Caco-2 (cell line): ENCODE measurements at regions not wholly inside any gene's neighbourhood (a gene's known extent, or its start where the extent isn't known, plus 50 kb on each side); places are given as distances from the start of the nearest gene placed in this dataset.

Source experiments
- BruUV-seq: library from RNA; stranded (reverse); fragments of 400-500 nt; replicated peaks from 2 replicates; lab custom pipeline; 2021; lab: Mats Ljungman, UMichigan
- CTCF ChIA-PET: fragments of 300-600 bp; sonication (Branson Sonifier 250); formaldehyde crosslinking; loops from one replicate; lab custom pipeline; 2022; ENCODE audit warnings: antibody characterized with exemption; lab: Charles Lee
- POLR2A ChIA-PET: fragments of 300-600 bp; sonication (Branson Sonifier 250); formaldehyde crosslinking; loops from one replicate; lab custom pipeline; 2022; ENCODE audit warnings: antibody characterized with exemption; lab: Charles Lee
- DNase-seq, 2 experiments: peaks; one replicate each; pipeline versions ENCODE4 v3.0.0 to v3.0.0-alpha.2; 2020 to 2022
- H3K27me3 ChIP-seq: replicated peaks from 2 replicates; pipeline ENCODE4 v1.6.0; 2011; ENCODE audit warnings: low read length; ENCODE audit not compliant: control insufficient read depth, insufficient read depth
- H3K36me3 ChIP-seq: 2 replicates; pipeline ENCODE4 v1.5.1; 2011; ENCODE audit warnings: low read length; ENCODE audit not compliant: control insufficient read depth, insufficient read depth
- H3K4me1 ChIP-seq: fragments of 250-450 bp; sonication (Bioruptor Pico); 2 replicates; pipeline ENCODE4 v1.5.1; 2020; ENCODE audit warnings: mild to moderate bottlenecking
- H3K4me3 ChIP-seq: 2 replicates; pipeline ENCODE4 v1.5.1; 2011; ENCODE audit warnings: low read depth, mild to moderate bottlenecking, control low read depth, low read length
- H3K9me3 ChIP-seq: fragments of 250-450 bp; sonication (Bioruptor Pico); 2 replicates; pipeline ENCODE4 v1.5.1; 2020; ENCODE audit warnings: mild to moderate bottlenecking, moderate library complexity
- H3K27ac Mint-ChIP-seq: one replicate; pipeline ENCODE4 v1.8.0; 2022; ENCODE audit warnings: mixed read lengths; ENCODE audit not compliant: unreplicated experiment
- H3K27me3 Mint-ChIP-seq: one replicate; pipeline ENCODE4 v1.8.0; 2022; ENCODE audit warnings: mixed read lengths; ENCODE audit not compliant: insufficient read depth, unreplicated experiment
- H3K36me3 Mint-ChIP-seq: one replicate; pipeline ENCODE4 v1.8.0; 2022; ENCODE audit warnings: mild to moderate bottlenecking, mixed read lengths; ENCODE audit not compliant: insufficient read depth, unreplicated experiment
- H3K4me1 Mint-ChIP-seq: one replicate; pipeline ENCODE4 v1.8.0; 2022; ENCODE audit warnings: low read depth, mixed read lengths; ENCODE audit not compliant: unreplicated experiment
- H3K4me3 Mint-ChIP-seq: one replicate; pipeline ENCODE4 v1.8.0; 2022; ENCODE audit warnings: mild to moderate bottlenecking, moderate library complexity, mixed read lengths; ENCODE audit not compliant: unreplicated experiment
- H3K9me3 Mint-ChIP-seq: one replicate; pipeline ENCODE4 v1.8.0; 2022; ENCODE audit warnings: mixed read lengths; ENCODE audit not compliant: unreplicated experiment
- CTCF ChIP-seq, 2 experiments: fragments of 200-600 bp in 1 of 2; IDR thresholded peaks; 1 replicate in 1 of 2; 2 replicates in 1 of 2; pipeline versions ENCODE4 v1.5.1 to v1.8.0; 2011 to 2022; ENCODE audit warnings: antibody characterized with exemption in 1 of 2, control low read depth in 1 of 2, inconsistent platforms in 1 of 2, low read depth in 1 of 2, low read length in 1 of 2, mild to moderate bottlenecking in 1 of 2, moderate library complexity in 1 of 2; ENCODE audit not compliant: insufficient read depth in 1 of 2, severe bottlenecking in 1 of 2, unreplicated experiment in 1 of 2
- intact Hi-C: fragments of 100-400 bp; cut with micrococcal nuclease; formaldehyde crosslinking; loops from one replicate; pipeline ENCODE4 v1.10.0; 2022; ENCODE audit not compliant: unreplicated experiment

- Histone ChIP-seq H3K4me1 (no peaks in the 10 kb centered on the region), H3K27me3 (no peaks in the 10 kb centered on the region), H3K36me3 (no peaks in the 10 kb centered on the region), H3K9me3 (no peaks in the 10 kb centered on the region), H3K4me3 (no peak overlapping the region)
- intact Hi-C loops, result no loop called here
- no peak for DNase-seq
- no peaks in the 10 kb centered on the region for H3K36me3 Mint-ChIP-seq
- POLR2A ChIA-PET, result no interaction called here
- H3K4me1 Mint-ChIP-seq, result no peaks in the 10 kb centered on the region
- BruUV-seq, result no TSS peak
- H3K4me3 Mint-ChIP-seq, result no peak overlapping the region
- H3K27ac Mint-ChIP-seq, result no peak overlapping the region
- TF ChIP-seq CTCF (IDR thresholded peaks at IDR 0.05; ENCODE audit: insufficient read depth in 1 of 2, low read depth in 1 of 2, low read length in 1 of 2, severe bottlenecking in 1 of 2, unreplicated experiment in 1 of 2), result no peak
- CTCF ChIA-PET, result no interaction called here
- H3K27me3 Mint-ChIP-seq, result no peaks in the 10 kb centered on the region
- no peaks in the 10 kb centered on the region for H3K9me3 Mint-ChIP-seq
Observed at GRCh38 chr21:24096651-24097050, 1510.6 kb downstream of the MRPL39 start.

- Histone ChIP-seq H3K36me3 (no peaks in the 10 kb centered on the region), H3K4me3 (no peak overlapping the region), H3K9me3 (no peaks in the 10 kb centered on the region), H3K27me3 (no peaks in the 10 kb centered on the region), H3K4me1 (no peaks in the 10 kb centered on the region)
- H3K4me1 Mint-ChIP-seq, result no peaks in the 10 kb centered on the region
- H3K27ac Mint-ChIP-seq, result no peak overlapping the region
- no TSS peak for BruUV-seq
- no peak overlapping the region for H3K4me3 Mint-ChIP-seq
- H3K9me3 Mint-ChIP-seq, result no peaks in the 10 kb centered on the region
- no peak for DNase-seq
- no peaks in the 10 kb centered on the region for H3K27me3 Mint-ChIP-seq
- ChIA-PET CTCF (no interaction called here), POLR2A (no interaction called here)
- no peaks in the 10 kb centered on the region for H3K36me3 Mint-ChIP-seq
- no peak for TF ChIP-seq CTCF (IDR thresholded peaks at IDR 0.05; ENCODE audit: insufficient read depth in 1 of 2, low read depth in 1 of 2, low read length in 1 of 2, severe bottlenecking in 1 of 2, unreplicated experiment in 1 of 2)
- intact Hi-C loops, result no loop called here
Observed at GRCh38 chr21:24093032-24093431, 1514.2 kb downstream of the MRPL39 start.

- intact Hi-C loops, result no loop called here
- H3K4me3 ChIP-seq, result no peak overlapping the region
- H3K9me3 Mint-ChIP-seq, result no peaks in the 10 kb centered on the region
- H3K4me3 Mint-ChIP-seq, result no peak overlapping the region
- no peaks in the 10 kb centered on the region for H3K36me3 Mint-ChIP-seq
- no peaks in the 10 kb centered on the region for H3K4me1 Mint-ChIP-seq
- H3K27me3 ChIP-seq, result no peaks in the 10 kb centered on the region
- H3K27me3 Mint-ChIP-seq, result no peaks in the 10 kb centered on the region
- no peaks in the 10 kb centered on the region for H3K36me3 ChIP-seq
- BruUV-seq, result no TSS peak
- TF ChIP-seq CTCF (IDR thresholded peaks at IDR 0.05; ENCODE audit: insufficient read depth in 1 of 2, low read depth in 1 of 2, low read length in 1 of 2, severe bottlenecking in 1 of 2, unreplicated experiment in 1 of 2), result no peak
- POLR2A ChIA-PET, result no interaction called here
- no peaks in the 10 kb centered on the region for H3K4me1 ChIP-seq
- CTCF ChIA-PET, result no interaction called here
- no peak overlapping the region for H3K27ac Mint-ChIP-seq
- H3K9me3 ChIP-seq, result peaks cover 9% of the 10 kb centered on the region
- DNase-seq, result no peak
Observed at GRCh38 chr21:24076179-24076578, 1531.1 kb downstream of the MRPL39 start.
